D721Med (cell line): ENCODE measurements at regions not wholly inside any gene's neighbourhood (a gene's known extent, or its start where the extent isn't known, plus 50 kb on each side); places are given as distances from the start of the nearest gene placed in this dataset.

Experiments
- DNase-seq: peaks from one replicate; pipeline ENCODE4 v3.0.0; 2011; ENCODE audit warnings: low spot score; ENCODE audit not compliant: insufficient read length
- FAIRE-seq: peaks from 2 replicates; lab custom pipeline; 2011; peaks lifted over from hg19 to GRCh38; lab: Jason Lieb, UNC
- TF ChIP-seq, protein P1 (sequence below): IDR thresholded peaks from 2 replicates; pipeline ENCODE4 v1.5.1; 2012; ENCODE audit warnings: mild to moderate bottlenecking, control low read depth; ENCODE audit not compliant: insufficient read depth; ENCODE audit errors: missing control alignments

DNA sequence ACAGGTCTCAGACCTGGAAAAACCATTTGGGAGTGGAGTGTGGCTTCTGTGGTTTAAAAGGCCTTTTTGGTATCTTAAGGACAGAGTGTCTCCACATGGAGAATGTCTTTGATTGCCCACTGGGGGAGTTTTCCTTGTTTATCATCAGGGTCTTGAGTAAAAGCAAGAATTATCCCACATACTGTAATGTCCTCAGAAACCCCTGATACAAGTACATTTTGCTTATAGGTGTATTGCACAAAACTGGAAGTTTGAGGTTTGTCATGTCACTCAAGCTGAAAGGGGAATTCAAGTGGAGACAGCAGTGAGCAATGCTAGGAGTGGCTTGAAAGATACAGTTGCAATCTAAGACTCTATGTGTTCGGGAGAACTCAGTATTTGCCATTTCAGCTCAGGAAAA is 62.7 kb upstream of the GRAMD2B start:
- DNase-seq (no peak), FAIRE-seq (no peak)
- TF ChIP-seq, protein P1, sequence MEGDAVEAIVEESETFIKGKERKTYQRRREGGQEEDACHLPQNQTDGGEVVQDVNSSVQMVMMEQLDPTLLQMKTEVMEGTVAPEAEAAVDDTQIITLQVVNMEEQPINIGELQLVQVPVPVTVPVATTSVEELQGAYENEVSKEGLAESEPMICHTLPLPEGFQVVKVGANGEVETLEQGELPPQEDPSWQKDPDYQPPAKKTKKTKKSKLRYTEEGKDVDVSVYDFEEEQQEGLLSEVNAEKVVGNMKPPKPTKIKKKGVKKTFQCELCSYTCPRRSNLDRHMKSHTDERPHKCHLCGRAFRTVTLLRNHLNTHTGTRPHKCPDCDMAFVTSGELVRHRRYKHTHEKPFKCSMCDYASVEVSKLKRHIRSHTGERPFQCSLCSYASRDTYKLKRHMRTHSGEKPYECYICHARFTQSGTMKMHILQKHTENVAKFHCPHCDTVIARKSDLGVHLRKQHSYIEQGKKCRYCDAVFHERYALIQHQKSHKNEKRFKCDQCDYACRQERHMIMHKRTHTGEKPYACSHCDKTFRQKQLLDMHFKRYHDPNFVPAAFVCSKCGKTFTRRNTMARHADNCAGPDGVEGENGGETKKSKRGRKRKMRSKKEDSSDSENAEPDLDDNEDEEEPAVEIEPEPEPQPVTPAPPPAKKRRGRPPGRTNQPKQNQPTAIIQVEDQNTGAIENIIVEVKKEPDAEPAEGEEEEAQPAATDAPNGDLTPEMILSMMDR, result no peak

DNA sequence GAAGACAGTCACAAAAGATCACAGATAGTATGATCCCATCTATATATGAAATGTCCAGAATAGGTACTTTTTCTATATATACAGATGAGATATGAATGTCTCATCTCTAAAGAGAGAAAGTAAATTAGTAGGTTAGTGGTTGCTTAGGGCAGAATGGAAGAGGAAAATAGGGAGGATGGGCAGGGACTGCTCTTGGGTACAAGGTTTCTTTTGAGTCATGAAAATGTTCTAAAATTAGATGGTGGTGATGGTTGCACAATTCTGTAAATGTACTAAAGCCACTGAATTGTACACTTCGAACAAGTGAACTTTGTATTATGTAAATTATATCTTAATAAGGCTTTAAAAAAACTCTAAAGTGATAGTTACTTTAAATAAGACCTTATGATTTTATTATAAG is 59.6 kb upstream of the GRAMD2B start:
- TF ChIP-seq, protein P1, result no peak
- DNase-seq (no peak), FAIRE-seq (no peak)

DNA sequence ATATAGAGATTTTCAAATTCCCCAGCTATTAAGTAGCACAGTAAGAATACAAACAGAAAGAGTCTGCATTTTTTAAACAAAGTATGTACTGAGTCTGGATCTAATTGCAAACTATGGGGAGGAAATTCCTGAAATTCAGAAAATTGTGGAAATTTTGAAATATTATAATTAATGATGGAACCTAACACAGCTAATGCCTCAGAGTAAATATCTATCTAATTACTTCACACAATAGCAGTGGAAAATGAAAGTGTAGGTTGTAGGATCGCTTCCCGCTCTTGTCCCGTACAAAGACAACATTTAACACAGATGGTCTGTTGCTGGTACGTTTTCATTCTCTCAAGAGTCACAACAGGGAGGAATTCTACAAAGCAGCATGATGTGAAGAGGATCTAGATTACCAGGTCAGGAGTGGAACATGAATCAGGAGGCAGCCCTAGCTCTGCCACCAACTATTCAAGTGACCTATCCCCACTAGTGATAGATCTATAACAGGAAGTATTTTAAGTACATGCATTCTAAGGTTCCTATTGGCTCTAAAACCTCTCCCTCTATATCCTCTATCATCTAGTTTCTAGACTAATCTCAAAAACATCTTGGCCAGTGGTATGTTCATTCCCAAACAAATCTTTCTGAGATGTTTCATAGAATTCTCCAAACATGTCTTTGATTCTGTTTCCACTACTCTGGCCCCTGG is 58.9 kb upstream of the GRAMD2B start:
- DNase-seq, result no peak
- TF ChIP-seq, protein P1, result no peak
- FAIRE-seq, result no peak

DNA sequence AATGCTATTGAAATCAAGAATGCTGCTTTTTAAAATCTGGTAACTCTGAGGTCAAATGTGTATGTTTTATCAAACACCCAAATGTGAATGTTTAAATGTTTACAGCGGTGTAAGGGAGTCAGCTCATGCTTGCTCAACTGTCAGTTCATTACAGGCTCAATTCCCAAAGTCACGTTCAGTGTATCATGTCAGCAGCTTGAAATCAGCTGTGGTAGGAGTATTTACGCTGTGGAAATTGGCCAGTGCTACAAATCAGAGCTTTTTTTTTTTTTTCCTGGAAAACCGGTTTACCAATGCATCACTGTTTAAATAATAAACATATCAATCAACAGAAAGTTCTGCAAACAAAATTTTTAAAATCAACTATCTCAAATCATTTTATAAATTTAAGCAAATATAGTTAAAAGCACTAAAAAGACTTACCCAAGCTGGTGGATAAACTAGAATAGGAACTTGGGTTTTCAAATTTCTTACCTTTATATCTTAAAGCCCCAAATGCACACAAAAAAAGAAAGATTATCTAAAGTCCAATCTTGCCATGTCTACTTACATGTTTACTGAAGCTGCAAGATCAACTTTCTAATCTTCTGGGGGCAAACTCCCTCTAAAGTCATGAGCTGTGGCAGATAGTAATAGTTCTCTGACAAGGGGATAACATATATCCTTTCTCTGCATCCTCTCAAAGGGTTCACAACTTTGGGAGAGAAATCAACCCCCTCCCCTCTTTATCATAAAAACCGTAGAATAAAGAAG is 57.6 kb upstream of the GRAMD2B start:
- TF ChIP-seq, protein P1, result no peak
- FAIRE-seq, result no peak
- DNase-seq, result no peak

DNA sequence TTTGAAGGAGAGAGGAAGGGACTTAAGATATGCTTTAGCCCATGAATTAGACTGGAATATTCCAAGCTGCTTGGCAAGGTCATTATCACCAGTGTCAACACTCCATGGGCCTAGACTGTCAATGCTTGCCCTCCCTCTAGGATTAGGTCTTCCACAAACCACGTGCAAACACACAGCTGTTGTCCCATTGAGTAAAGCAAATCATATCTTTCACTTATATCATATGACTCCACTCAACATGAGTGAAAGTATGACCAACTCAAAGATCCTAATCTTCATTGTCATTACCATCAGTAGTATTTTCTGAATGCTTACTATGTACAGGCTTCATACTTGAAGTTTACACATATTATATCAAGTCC is 57.0 kb upstream of the GRAMD2B start:
- TF ChIP-seq, protein P1, result no peak
- DNase-seq, result no peak
- FAIRE-seq, result no peak

DNA sequence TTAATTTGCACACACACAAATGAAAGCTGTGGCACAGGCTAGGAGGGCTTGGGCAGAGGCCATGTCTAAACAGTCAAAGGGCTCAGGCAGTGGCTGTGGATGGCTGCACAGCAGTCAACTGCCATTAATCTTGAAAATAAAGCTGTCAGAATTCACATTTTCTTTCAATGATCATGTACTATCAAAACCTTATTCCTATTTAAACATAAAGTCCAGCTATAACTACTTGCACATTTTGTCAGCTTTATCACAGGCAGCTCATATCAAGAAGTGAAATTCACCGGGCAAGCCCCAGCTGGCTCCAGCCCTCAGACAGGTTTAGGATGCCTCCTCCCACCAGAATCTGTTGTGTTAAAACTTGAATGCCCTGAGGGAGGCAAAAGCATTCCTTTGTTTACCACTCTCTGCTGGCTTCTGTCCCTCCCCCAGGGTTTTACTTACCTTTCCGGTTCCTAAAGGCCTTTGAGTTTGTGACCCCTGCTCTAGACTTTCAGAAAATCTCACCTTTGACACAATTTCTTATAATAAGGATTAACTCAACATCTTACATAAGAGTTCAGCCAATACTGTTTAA is 54.9 kb upstream of the GRAMD2B start:
- TF ChIP-seq, protein P1, result no peak
- DNase-seq (no peak), FAIRE-seq (no peak)
